T-cell (primary cell): ENCODE measurements at regions not wholly inside any gene's neighbourhood (a gene's known extent, or its start where the extent isn't known, plus 50 kb on each side); places are given as distances from the start of the nearest gene placed in this dataset.

Source experiments
- ATAC-seq, 4 experiments: fragments of 200-7000 bp in 3 of 4; fragments of 150-1000 bp in 1 of 4; cut with Tn5 transposase; replicated peaks in 1 of 4; 1 replicate in 3 of 4; 2 replicates in 1 of 4; pipeline ENCODE4 v1.10.0; 2021; ENCODE audit warnings: moderate library complexity in 3 of 4, mild to moderate bottlenecking in 2 of 4, moderate number of reproducible peaks in 1 of 4
- CTCF ChIA-PET, 2 donors: fragments of 300-600 bp; sonication (Branson Sonifier 250); formaldehyde crosslinking; loops; one replicate each; lab custom pipeline; 2022; ENCODE audit warnings: antibody characterized with exemption in 2 of 2; lab: Charles Lee
- POLR2A ChIA-PET, 2 donors: fragments of 300-600 bp; sonication (Branson Sonifier 250); formaldehyde crosslinking; loops; one replicate each; lab custom pipeline; 2022; ENCODE audit warnings: antibody characterized with exemption in 2 of 2; lab: Charles Lee
- DNase-seq, 35 experiments: peaks; one replicate each; pipeline versions ENCODE4 v3.0.0 to v3.0.0-alpha.2; 2013 to 2023
- H3K27ac ChIP-seq: one replicate; pipeline ENCODE4 v1.5.1; 2013; ENCODE audit warnings: low read length
- H3K27me3 ChIP-seq, 2 experiments: replicated peaks in 1 of 2; 1 replicate in 1 of 2; 2 replicates in 1 of 2; pipeline versions ENCODE4 v1.6.1 to v1.7.0; 2013; ENCODE audit warnings: low read length in 1 of 2, mixed read lengths in 1 of 2; ENCODE audit not compliant: control insufficient read depth in 2 of 2, insufficient read depth in 2 of 2; ENCODE audit errors: extremely low read depth in 1 of 2
- H3K36me3 ChIP-seq, 2 donors: 1 replicate in 1 of 2; 2 replicates in 1 of 2; pipeline versions ENCODE4 v1.6.1 to v1.7.0; 2013; ENCODE audit warnings: low read length in 1 of 2; ENCODE audit not compliant: control insufficient read depth in 2 of 2, insufficient read depth in 1 of 2; ENCODE audit errors: extremely low read depth in 1 of 2
- H3K4me1 ChIP-seq, 2 experiments: 1 replicate in 1 of 2; 2 replicates in 1 of 2; pipeline versions ENCODE4 v1.6.1 to v1.7.0; 2013; ENCODE audit warnings: low read length in 2 of 2, mixed read lengths in 1 of 2; ENCODE audit not compliant: insufficient read depth in 2 of 2, control insufficient read depth in 1 of 2; ENCODE audit errors: extremely low read depth in 1 of 2
- H3K4me3 ChIP-seq, 2 donors: 1 replicate in 1 of 2; 2 replicates in 1 of 2; pipeline versions ENCODE4 v1.5.1 to v1.7.0; 2013; ENCODE audit warnings: mild to moderate bottlenecking in 2 of 2, low read length in 1 of 2, moderate library complexity in 1 of 2; ENCODE audit not compliant: control insufficient read depth in 1 of 2; ENCODE audit errors: extremely low read depth in 1 of 2
- H3K9me3 ChIP-seq: 2 replicates; pipeline ENCODE4 v1.7.0; 2013
- H3K27ac Mint-ChIP-seq, 2 donors: one replicate each; pipeline ENCODE4 v1.8.0; 2020 to 2021; ENCODE audit warnings: mild to moderate bottlenecking in 2 of 2, mixed read lengths in 2 of 2
- H3K27me3 Mint-ChIP-seq, 2 donors: one replicate each; pipeline ENCODE4 v1.8.0; 2021 to 2022; ENCODE audit warnings: mixed read lengths in 2 of 2
- H3K36me3 Mint-ChIP-seq: one replicate; pipeline ENCODE4 v1.8.0; 2021; ENCODE audit warnings: mixed read lengths
- H3K4me1 Mint-ChIP-seq, 3 donors: one replicate each; pipeline ENCODE4 v1.8.0; 2020 to 2022; ENCODE audit warnings: mixed read lengths in 3 of 3, mild to moderate bottlenecking in 1 of 3
- H3K4me3 Mint-ChIP-seq, 3 donors: one replicate each; pipeline ENCODE4 v1.8.0; 2020 to 2022; ENCODE audit warnings: mild to moderate bottlenecking in 3 of 3, mixed read lengths in 3 of 3, moderate library complexity in 3 of 3
- H3K9me3 Mint-ChIP-seq, 3 donors: one replicate each; pipeline ENCODE4 v1.8.0; 2020 to 2022; ENCODE audit warnings: mixed read lengths in 3 of 3
- WGBS: methylation state at CpG from one replicate; pipeline ENCODE4 v1.1.5; 2013; ENCODE audit warnings: missing lambda C conversion rate; ENCODE audit not compliant: insufficient coverage; 5-methylcytosine and 5-hydroxymethylcytosine counted together

DNA sequence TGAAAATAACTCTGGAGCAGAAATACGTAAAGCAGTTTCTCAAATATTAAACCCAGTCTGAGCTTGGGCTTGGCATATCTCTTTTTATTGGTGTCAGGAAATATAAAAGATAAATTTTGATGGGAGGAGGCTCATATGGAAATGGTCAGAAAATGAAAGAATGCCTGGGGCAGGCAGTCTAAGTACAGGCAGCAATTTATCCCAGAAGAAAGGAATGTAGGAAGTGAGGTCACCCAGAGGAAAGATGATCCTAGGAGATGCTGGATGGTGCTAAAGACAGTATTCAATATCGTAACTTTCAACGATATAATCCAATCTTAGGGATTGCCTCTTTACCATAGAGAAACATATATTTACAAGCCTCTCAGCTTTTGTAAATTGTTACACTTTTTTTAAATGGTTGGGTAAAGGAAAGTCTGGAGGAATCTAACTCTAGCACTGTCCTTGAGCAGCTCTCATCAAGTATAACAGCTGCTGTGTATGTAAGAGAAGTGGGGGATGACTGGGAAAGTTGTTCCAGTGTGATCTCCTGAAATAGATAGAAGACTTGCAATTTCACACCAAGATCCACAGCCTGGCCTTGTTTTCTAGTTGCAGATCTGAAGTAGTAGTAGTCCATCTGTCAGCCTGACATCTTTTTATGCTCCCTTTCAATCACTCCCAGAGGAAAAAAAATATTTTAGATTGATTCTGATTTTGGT, 256.9 kb upstream of the SASH1 start:
- Histone ChIP-seq H3K36me3 (no peaks in the 10 kb centered on the region), H3K4me3 (no peak overlapping the region), H3K27me3 (no peaks in the 10 kb centered on the region), H3K27ac (no peak overlapping the region), H3K4me1 (no peaks in the 10 kb centered on the region), H3K9me3 (no peaks in the 10 kb centered on the region)
- no peaks in the 10 kb centered on the region for H3K36me3 Mint-ChIP-seq
- POLR2A ChIA-PET: no interaction called here
- CTCF ChIA-PET: no interaction called here
- no peaks in the 10 kb centered on the region for H3K4me1 Mint-ChIP-seq
- no peak overlapping the region for H3K4me3 Mint-ChIP-seq
- no peak for DNase-seq
- H3K27ac Mint-ChIP-seq: no peak overlapping the region
- no peak for ATAC-seq
- H3K9me3 Mint-ChIP-seq: peaks cover under 1 to 6% (median 5%) of the 10 kb centered on the region in 3 donors
- whole genome bisulfite sequencing: no CpG with 5 or more reads among the region's 3 CpGs
- H3K27me3 Mint-ChIP-seq: peaks cover 0 to 12% of the 10 kb centered on the region in 2 donors

- Mint-ChIP-seq H3K27me3 (peaks cover 0 to 12% of the 10 kb centered on the region in 2 donors), H3K36me3 (no peaks in the 10 kb centered on the region), H3K4me1 (no peaks in the 10 kb centered on the region), H3K27ac (no peak overlapping the region), H3K4me3 (no peak overlapping the region), H3K9me3 (peaks cover 6 to 12% (median 11%) of the 10 kb centered on the region in 3 donors)
- Histone ChIP-seq H3K4me3 (no peak overlapping the region), H3K9me3 (peaks cover 2% of the 10 kb centered on the region), H3K36me3 (no peaks in the 10 kb centered on the region), H3K27me3 (no peaks in the 10 kb centered on the region), H3K27ac (no peak overlapping the region), H3K4me1 (no peaks in the 10 kb centered on the region)
- ATAC-seq (no peak), DNase-seq (no peak)
- CTCF ChIA-PET: no interaction called here
- POLR2A ChIA-PET: no interaction called here
- WGBS: no CpG with 5 or more reads among the region's 1 CpG
These were observed 256.3 kb upstream of the SASH1 start for GRCh38 chr6:148086386-148086785.

GRCh38 chr6:148086843-148087242, 255.8 kb upstream of the SASH1 start:
- Histone ChIP-seq H3K9me3 (peaks cover 3% of the 10 kb centered on the region), H3K36me3 (no peaks in the 10 kb centered on the region), H3K4me3 (no peak overlapping the region), H3K4me1 (no peaks in the 10 kb centered on the region), H3K27me3 (no peaks in the 10 kb centered on the region), H3K27ac (no peak overlapping the region)
- ATAC-seq (no peak), DNase-seq (no peak)
- no peak overlapping the region for H3K4me3 Mint-ChIP-seq
- H3K27ac Mint-ChIP-seq: no peak overlapping the region
- H3K36me3 Mint-ChIP-seq: no peaks in the 10 kb centered on the region
- WGBS: 96% methylated on average over 3 of the region's 3 CpGs
- no peaks in the 10 kb centered on the region for H3K4me1 Mint-ChIP-seq
- ChIA-PET POLR2A (no interaction called here), CTCF (no interaction called here)
- peaks cover 0 to 11% of the 10 kb centered on the region in 2 donors for H3K27me3 Mint-ChIP-seq
- peaks cover 6 to 13% (median 13%) of the 10 kb centered on the region in 3 donors for H3K9me3 Mint-ChIP-seq

DNA sequence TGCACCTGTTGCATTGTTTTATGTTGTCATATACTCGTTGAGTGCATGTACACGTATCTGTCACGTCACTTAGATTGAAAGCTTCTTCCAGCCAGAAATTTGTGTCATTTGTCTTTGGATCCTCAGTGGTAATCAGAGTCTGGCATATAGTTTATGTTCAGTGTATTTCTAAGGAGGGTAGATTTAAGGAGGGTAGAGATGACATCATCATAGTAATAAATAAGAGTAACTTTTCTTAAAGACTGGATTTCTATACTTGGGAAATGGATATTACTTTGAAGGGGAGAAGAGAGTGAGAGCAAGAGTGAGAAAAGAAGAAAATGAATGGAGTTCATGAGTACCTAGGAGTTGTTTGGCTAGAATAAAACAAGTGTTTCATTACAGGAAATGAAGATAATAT, 255.0 kb upstream of the SASH1 start:
- H3K4me3 ChIP-seq: no peak overlapping the region
- H3K4me1 Mint-ChIP-seq: no peaks in the 10 kb centered on the region
- H3K36me3 Mint-ChIP-seq: no peaks in the 10 kb centered on the region
- ChIA-PET CTCF (no interaction called here), POLR2A (no interaction called here)
- no peaks in the 10 kb centered on the region for H3K27me3 ChIP-seq
- no peak overlapping the region for H3K27ac ChIP-seq
- peaks cover 10 to 19% (median 16%) of the 10 kb centered on the region in 3 donors for H3K9me3 Mint-ChIP-seq
- no peaks in the 10 kb centered on the region for H3K36me3 ChIP-seq
- no peaks in the 10 kb centered on the region for H3K4me1 ChIP-seq
- peaks cover 0 to 8% of the 10 kb centered on the region in 2 donors for H3K27me3 Mint-ChIP-seq
- DNase-seq: no peak
- ATAC-seq: no peak
- 100% methylated on average over 3 of the region's 3 CpGs for WGBS
- H3K9me3 ChIP-seq: peaks cover 3% of the 10 kb centered on the region
- no peak overlapping the region for H3K4me3 Mint-ChIP-seq
- no peak overlapping the region for H3K27ac Mint-ChIP-seq

- Mint-ChIP-seq H3K9me3 (peaks cover 16 to 19% (median 16%) of the 10 kb centered on the region in 3 donors), H3K27ac (no peak overlapping the region), H3K4me1 (no peaks in the 10 kb centered on the region), H3K27me3 (peaks cover 0 to 3% of the 10 kb centered on the region in 2 donors), H3K4me3 (no peak overlapping the region), H3K36me3 (no peaks in the 10 kb centered on the region)
- WGBS: no CpG with 5 or more reads among the region's 2 CpGs
- ChIA-PET POLR2A (interaction anchor here in 1 of 2 donors (0.6 kb wide), 1 partner anchor 1392 kb away, joined by 3 read pairs; no protein-coding TSS in a partner anchor), CTCF (no interaction called here)
- H3K4me3 ChIP-seq: no peak overlapping the region
- H3K36me3 ChIP-seq: no peaks in the 10 kb centered on the region
- no peaks in the 10 kb centered on the region for H3K4me1 ChIP-seq
- ATAC-seq: no peak
- DNase-seq: no peak
- no peaks in the 10 kb centered on the region for H3K27me3 ChIP-seq
- H3K9me3 ChIP-seq: peaks cover 3% of the 10 kb centered on the region
- no peak overlapping the region for H3K27ac ChIP-seq
These were observed 252.3 kb upstream of the SASH1 start for GRCh38 chr6:148090326-148090725.

- H3K4me1 ChIP-seq: no peaks in the 10 kb centered on the region
- no peaks in the 10 kb centered on the region for H3K36me3 Mint-ChIP-seq
- no peaks in the 10 kb centered on the region for H3K36me3 ChIP-seq
- peaks cover 3% of the 10 kb centered on the region for H3K9me3 ChIP-seq
- DNase-seq (no peak), ATAC-seq (no peak)
- no peak overlapping the region for H3K4me3 ChIP-seq
- POLR2A ChIA-PET: no interaction called here
- no peaks in the 10 kb centered on the region for H3K4me1 Mint-ChIP-seq
- H3K27ac Mint-ChIP-seq: no peak overlapping the region
- no peak overlapping the region for H3K4me3 Mint-ChIP-seq
- peaks cover 16 to 19% (median 16%) of the 10 kb centered on the region in 3 donors for H3K9me3 Mint-ChIP-seq
- no peak overlapping the region for H3K27ac ChIP-seq
- H3K27me3 Mint-ChIP-seq: no peaks in the 10 kb centered on the region
- CTCF ChIA-PET: no interaction called here
- H3K27me3 ChIP-seq: no peaks in the 10 kb centered on the region
These were observed 251.2 kb upstream of the SASH1 start for GRCh38 chr6:148091394-148091793.
